ENCODE measurements at regions not wholly inside any gene's neighbourhood (a gene's known extent, or its start where the extent isn't known, plus 50 kb on each side); places are given as distances from the start of the nearest gene placed in this dataset.

GRCh38 chr6:166679566-166679965, 52.5 kb upstream of the RPS6KA2 start:
- Mint-ChIP-seq H3K4me1 (no peaks in the 10 kb centered on the region), H3K27me3 (peaks cover 21% of the 10 kb centered on the region), H3K9me3 (no peaks in the 10 kb centered on the region), H3K27ac (no peak overlapping the region), H3K4me3 (no peak overlapping the region)
- ATAC-seq: no peak
- no peak for DNase-seq

DNA sequence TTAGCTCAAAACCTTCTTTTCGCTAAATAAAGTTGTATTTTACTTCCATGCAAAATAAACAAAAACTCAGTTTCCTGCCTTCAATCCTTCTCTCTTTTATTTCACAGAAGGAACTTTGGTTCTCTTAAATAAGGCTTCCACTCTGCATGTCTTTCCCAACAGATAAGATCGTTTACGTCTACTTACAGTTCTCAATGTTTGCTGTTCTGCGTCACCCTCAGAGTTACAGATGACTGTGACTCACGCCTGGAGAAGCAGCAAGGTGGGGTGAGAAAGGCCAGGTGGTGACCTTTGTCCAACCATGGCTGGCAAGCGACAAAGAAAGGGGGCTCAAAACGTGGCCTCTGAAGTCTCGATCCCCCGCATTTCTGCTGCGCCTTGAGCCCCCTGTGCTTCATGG, 51.4 kb upstream of the RPS6KA2 start:
- H3K4me1 Mint-ChIP-seq: peaks cover 4% of the 10 kb centered on the region
- H3K27ac Mint-ChIP-seq: peak overlapping the region in 1 of 2 donors; percentile 22
- no peaks in the 10 kb centered on the region for H3K9me3 Mint-ChIP-seq
- no peak for DNase-seq
- no peak overlapping the region for H3K4me3 Mint-ChIP-seq
- no peak for ATAC-seq
- H3K27me3 Mint-ChIP-seq: peaks cover 32% of the 10 kb centered on the region

GRCh38 chr6:166677941-166678340, 50.9 kb upstream of the RPS6KA2 start:
- Mint-ChIP-seq H3K9me3 (no peaks in the 10 kb centered on the region), H3K27ac (no peak overlapping the region), H3K4me3 (no peak overlapping the region), H3K4me1 (peaks cover 4% of the 10 kb centered on the region), H3K27me3 (peaks cover 37% of the 10 kb centered on the region)
- DNase-seq (no peak), ATAC-seq (no peak)

Data from stimulated activated naive CD8-positive, alpha-beta T cell treated with anti-CD3 and anti-CD28 coated beads, Interleukin-15, amount 100 ng/mL, for 72 hours (primary cell).